Amniotic stem cell (primary cell): ENCODE measurements at regions not wholly inside any gene's neighbourhood (a gene's known extent, or its start where the extent isn't known, plus 50 kb on each side); places are given as distances from the start of the nearest gene placed in this dataset.

ENCODE experiments used
- DNase-seq: peaks from one replicate; lab custom pipeline; 2025; lab: John Stamatoyannopoulos, UW

GRCh38 chr11:10619131-10619680, 50.7 kb upstream of the LYVE1 start:
- DNase-seq = no peak

GRCh38 chr11:10618490-10618889, 50.0 kb upstream of the LYVE1 start:
- DNase-seq = no peak
